NCI-H460 (cell line): ENCODE measurements at regions not wholly inside any gene's neighbourhood (a gene's known extent, or its start where the extent isn't known, plus 50 kb on each side); places are given as distances from the start of the nearest gene placed in this dataset.

Experiments used
- DNase-seq: peaks from one replicate; pipeline ENCODE4 v3.0.0-alpha.2; 2016; ENCODE audit warnings: low read depth; ENCODE audit errors: extremely low read depth

DNA sequence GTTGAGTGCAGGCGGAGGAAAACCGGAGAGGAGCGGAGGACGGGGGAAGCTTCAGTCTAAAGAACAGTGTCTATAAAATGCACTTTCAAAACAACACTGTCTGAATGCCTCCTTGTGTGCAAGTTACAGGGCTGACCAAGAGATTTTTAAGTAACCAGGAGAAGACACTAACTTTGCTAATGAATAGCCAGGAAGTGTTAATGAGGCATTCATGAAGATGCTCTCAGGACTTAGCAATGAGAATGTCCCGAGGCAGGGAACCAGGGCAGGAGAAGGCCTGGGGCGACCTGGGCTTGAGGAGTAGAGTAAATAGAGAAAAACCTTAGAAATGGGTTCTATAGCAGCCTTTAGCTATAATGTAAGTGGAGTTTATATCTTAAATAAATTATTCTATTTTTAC, 312.1 kb downstream of the SKIDA1 start:
- DNase-seq, result no peak

DNA sequence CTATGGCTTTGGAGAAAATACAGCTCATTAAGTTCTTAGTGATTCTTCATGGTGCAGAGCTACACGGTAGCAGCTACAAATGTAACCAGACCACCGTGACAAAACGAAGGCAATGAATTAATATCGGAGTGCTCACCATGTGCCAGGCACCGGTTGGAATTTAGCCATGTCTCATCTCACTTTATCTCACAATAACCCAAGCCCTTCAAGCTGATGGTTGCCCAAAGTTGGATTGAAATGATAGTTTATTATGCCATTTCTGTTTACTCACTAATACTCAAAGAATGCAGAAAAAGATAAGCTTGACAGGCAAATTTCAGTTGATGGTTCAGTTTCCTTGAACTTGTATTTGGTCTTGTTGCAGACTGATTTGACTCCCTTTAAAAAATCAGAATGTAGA, 312.6 kb downstream of the SKIDA1 start:
- no peak for DNase-seq

DNA sequence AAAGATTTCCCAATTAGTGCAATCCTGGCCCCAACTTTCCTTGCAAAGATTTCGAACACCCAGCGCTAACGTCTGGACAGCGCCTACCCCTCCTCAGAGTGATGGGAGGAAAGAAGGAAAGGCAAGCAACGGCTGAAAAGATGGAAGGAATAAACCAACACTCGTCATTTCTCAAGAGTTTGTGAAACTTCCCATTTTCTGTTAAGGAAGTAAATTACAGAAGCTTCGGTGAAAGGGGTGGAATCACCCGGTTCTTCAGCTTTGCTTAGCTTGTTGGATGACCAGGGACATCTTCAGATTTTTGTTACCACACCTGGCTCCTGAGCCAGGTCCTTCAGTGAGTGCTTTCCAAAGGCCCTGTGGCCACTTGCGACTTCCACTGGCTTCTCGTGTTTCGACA, 313.1 kb downstream of the SKIDA1 start:
- no peak for DNase-seq

DNA sequence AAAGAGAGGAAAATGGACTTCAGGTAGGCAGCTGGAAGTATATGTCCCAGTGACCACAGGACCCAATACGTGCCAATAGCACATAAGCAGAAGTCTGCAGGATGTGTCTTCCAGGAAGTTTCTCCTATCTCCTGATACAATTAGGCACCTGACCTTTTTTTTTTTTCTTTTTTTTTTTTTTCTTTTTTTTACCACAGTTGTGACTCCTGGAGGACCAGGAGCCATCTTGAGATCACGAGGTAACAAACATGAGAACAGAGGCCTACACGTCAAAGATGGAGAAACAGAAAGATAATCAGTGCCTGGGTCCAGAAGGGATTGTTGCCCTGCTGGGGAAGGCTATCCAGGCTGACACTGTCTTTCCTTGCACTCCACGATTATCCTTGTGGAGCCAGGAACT, 312.4 kb upstream of the NEBL start:
- DNase-seq, result no peak

DNA sequence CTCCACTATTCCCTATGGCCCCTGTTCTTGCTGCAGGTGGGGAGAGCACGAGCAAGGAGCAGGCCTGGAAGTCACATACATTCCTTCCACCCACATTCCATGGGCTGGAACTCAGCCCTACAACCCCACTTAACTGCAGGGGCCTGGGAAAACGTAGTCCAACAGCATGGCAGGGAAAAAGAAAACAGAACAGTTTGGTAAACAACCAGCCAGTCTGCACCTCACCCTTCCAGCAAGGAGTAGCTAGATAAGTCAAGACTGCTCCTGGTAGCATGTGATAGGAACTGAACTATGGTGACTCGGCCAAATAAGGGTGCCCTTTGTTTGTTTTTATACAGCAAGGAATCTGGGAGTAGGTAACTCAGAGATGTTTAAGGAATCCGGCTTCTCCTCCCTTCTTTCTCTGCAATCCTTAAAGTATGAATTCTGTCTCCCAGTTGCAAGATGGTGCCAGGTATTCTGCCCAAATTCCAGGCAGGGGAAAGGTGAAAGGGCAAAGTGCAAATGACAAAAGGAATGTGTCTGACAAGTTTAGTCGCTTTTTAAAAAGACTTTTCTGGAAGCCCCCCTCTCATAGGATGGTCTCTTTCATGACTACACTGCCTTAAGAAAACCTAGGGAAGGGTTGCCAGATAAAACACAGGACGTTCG, 311.7 kb upstream of the NEBL start:
- DNase-seq, result no peak

DNA sequence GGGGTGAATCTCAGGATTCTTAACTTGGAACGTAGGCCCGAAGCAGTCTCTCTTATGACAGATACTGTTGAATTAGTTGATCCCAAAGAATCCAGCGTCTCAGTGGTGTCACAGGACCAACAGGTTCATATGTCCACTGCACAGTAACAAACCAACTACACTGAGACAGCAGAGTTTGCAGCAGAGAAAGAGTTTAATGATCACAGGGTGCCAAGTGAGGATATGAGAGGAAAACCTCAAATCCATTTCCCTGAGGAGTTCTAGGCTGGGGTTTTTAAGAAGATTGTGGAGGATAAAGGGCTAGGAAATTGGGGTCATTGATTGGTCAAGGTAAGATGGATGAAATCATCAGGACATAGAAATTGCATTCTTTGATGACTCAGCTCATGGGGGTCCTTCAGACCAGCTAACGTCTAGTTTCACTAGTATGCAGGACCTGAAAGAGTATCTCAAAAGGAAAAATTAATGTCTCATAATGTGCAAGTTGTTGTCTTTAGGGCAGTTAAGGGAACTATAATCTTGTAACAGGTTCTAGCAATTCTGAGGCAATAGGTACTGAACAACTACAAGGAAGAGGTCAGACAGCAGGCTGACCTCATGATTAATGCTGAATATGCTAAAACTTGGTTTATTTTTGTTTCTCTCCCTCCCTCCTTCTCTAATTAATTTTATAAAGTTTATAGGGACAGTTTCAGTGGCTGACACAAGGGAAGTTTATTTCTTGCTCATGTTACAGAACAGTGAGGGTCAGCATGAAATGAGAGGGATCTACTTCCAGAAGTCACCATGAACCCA, 310.9 kb upstream of the NEBL start:
- no peak for DNase-seq

DNA sequence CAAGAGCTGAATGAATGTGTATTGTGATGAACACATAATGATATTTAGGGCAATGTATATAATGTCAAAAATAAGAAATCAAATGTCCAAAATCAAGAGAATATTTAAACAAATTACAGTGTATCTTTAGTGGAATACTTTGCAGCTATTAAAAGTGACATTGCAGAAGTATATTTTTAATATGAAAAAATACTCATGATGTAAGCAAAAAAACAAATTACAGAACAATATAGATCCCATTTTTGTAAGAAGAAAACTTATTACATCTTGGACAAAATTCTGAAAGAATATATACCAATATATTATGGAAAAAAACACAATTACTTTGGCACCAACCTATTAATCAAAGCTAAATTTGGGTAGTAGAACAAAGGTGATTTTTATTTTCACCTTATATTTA, 308.2 kb upstream of the NEBL start:
- DNase-seq, result no peak

DNA sequence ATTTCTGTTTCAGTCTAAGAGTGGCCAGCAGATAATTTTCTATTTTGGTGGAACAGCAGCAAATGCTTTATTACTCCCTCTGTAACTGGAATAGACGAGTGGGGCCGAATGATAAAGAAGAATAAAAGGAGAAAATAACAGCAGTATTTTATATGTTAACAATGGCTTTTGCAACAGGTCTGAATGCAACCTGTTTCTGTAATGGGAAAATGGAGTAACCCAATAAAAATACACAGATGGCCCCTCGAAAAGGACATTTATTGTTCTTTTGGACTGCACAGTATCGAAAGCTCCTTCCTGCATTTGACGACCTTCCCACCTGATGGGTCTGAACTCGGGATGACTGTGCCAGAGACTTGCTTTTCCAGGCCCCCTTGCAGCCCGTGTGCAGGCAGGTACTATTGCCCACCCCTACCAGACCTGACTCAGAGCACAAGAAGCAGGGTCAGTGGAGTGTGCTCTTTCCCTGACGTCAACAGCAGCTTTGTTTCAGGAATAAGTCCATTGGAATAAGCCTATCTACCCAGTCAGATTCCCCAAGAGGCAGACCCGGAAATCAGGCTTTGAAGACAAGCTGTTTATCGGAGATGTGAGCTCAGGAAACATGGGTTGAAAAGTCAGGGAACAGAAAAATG, 306.5 kb upstream of the NEBL start:
- DNase-seq, result no peak

DNA sequence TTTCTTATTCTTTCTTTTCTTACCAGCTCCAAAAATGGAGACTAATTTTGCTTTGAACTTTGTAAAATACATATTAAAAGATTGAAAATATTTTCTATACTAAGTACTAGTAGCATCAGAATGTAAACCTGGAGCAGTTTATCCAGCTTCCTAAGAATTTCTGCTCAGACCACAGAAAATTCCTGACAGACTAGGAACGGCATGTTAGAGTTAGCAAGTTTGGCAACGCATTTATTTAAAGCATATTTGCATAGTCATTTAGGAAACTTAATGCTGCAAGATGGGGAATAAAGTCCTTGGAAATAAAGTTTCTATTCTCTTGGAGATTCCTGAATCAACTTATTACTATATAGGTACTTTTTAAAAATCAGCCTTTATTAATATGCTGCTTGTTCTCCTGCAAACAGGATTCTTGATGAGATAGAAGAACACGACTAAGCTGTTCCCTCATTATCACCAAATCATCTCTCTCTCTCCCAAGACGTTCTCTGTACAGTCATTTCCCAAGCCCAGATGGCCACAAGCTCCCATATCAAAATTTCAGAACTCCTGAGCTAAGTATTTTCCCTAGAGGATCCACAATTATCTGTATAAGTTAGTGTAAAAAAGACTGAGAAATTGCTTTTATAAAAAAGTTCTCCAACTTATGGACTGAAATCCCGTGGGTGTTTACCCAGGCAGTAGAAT, 305.8 kb upstream of the NEBL start:
- DNase-seq, result no peak

DNA sequence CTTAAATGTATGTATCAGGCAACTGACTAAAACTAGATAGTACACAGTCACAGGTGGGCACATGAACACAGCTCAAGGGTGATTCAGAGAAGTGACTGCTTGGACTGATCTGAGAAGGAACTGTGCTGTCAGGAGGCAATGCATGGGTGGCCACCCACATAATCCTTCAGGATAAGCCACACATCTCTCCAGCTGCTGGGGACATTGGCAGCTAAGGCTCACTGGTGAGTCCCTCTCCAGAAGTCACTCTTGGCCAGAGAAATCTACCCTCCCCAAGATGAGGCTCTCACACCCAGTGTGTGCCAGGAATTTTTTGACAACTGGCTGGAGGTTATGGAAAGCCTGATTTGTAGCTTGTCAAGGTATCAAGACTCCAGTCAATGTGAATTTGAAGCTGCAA, 302.4 kb upstream of the NEBL start:
- DNase-seq, result no peak

DNA sequence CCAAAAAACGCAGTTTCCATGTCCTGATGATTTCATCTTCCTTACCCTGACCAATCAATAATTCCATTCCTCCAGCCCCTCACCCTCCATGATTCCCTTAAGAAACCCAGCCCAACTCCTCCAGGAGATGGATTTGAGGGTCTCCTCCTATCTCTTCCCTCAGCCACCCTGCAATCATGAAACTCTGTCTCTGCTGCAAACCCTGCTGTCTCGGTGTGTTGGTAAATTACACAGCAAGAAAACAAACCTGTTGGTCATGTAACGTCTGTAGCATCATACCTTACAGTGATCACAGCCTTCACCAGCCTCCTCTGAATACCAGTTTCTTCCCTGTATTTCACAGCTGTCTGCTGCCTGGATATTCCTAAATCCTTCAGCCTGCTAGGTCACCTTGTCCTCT, 300.7 kb upstream of the NEBL start:
- DNase-seq, result no peak

DNA sequence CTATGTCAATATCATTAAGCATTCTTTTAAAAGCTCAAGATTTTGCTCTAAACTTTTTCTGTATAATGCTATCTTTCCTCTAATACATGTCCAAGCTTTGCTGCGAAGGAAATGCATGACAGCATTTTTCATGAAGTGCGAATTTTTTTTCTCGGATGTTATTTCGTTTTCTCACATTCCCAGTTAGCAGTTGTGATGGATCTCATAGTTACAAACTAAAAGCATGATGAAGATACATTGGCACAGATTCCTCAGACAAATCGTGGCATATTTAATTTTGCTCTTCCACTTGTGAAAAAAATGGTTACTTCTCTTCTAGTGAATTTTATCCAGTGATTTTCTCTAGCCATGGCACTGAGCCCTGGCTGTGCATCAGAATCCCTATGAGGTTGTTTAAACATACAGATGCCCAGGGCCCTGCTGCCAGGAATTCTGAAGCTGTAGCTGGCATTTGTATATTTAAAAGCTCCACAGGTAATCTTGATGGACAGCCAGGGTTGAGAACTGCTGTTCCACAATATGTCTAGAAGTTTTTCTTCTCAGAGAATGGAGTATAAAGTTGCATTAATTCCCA, 299.8 kb upstream of the NEBL start:
- no peak for DNase-seq

DNA sequence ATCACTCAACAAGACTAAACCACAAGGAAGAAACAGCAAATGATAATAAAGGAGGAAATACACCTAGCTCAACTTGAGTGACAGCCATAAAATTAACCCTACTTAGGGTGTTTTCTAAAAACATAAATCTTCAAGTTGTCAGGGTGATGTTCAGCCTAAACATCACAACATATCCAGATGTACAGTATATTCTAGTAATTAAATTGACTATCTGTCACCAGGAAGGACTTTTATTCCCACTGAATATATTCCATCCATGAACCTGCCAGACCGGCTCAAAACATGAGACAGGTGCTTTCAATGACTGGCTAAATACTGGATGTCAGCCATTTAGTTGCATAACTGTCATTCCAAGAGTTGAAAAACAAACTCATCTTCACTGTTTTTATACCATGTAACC, 298.1 kb upstream of the NEBL start:
- no peak for DNase-seq

DNA sequence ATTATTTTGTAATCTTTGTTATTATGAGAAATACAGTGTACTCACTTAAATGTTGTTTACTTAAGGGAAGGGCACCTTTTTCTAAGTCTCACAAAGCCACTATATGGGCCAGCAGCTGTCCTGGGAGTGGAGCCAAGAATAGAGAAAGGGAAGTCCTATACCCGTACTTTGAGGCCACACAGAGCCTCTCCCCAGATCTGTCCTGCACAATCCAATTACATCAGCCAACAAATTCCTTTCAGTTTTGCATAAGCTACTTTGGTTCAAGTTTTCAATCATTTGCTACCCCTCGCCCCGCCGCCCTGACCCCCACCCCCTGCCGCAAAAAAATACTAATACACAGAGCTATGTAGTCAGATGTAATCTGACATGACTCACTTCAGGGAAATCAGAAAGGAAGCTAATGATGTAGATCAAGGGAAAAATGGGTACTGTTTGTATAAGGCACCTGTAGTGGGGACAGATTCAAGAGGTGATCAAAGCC, 297.4 kb upstream of the NEBL start:
- DNase-seq, result no peak

DNA sequence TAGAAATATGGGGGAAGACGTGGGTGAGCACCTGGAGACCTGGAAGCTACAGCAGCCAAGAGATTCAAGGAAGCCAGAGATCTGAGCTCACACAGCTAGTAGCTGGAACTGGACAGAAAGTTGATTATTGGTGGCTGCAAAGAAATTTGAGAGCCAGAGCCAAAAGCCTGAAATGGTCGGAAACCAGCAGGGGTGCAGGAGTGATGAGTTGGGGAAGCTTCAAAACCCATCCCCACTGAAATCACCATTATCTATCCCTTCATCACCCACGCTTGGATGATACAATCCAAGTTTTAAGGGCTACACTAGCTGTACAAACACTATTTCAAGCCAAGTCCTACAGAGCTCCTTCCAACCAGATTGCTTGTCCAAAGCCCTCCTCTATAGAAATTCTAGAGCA, 296.1 kb upstream of the NEBL start:
- no peak for DNase-seq

DNA sequence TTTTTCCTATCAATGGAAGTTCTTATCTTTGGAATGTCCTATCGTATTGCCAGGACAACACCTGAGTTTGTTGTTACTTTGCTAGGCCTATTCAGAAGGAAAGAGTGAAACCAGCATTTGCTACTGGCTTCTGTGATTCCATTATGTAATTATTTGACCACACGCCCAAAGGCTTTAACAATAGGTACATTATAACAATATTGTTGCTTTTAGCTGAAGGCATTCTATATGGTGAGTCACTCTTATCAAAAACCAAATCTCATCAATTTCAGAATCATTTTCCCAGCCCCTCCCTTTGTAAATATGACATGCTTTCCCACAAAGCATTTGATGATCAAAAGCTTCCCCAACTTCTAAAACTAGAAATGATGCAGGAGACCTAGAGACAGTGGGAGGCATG, 294.4 kb upstream of the NEBL start:
- DNase-seq, result no peak

DNA sequence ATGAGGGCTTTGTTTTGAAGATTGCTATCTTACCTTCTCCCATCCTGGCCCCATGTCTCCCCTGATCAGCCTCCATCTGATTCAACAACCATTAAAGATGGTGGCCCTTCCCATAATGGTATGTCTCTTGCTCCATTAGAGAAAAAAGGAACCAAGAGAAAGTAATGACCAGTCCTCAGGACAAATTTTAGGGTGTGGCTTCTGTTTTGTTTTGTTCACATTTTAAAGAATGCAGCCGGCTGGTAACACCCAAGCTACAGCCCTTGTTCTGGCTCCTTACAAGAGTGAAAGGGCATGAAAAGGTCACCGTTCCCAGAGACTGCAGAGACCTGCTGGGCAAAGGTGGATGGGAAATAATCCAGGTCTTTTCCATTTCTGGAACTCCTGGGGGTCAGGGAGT, 287.9 kb upstream of the NEBL start:
- DNase-seq, result no peak

DNA sequence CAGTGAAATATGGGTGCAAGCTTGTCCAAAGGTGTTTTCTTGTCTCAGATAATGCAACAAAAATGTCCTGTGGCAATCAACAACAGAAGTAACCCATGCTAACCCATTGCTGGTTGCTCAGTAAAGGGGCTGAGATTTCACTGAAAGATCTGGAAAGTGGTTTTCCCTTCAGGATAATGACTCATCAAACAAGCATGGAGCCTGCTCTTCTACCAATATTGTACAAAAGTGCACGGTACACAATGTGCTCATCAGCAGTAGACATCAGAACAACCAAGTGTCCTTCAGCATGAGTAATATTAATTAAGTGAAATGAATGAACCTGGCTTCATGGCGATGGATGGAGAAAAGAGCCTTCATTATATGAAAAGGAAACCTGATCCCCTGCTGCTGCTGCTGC, 287.1 kb upstream of the NEBL start:
- DNase-seq, result no peak

DNA sequence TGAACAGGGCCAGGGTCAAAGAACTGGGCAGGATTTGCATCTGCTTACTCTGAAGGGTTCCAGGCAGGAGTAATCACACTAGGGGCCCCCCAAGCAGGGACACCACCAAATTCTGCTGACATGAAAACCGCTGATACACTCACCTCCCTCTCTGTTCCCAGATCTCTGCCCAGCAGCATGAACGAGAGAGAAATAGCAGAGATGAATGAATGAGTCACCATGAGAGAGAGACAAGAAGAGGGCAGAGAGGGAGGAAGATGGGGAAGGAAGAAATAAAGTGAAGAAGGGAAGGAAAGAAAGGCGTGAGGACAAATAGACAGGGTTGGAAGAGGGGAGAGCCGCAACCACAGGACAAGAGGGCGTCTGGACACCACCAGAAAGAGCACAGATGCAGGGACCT, 285.9 kb upstream of the NEBL start:
- DNase-seq, result no peak

DNA sequence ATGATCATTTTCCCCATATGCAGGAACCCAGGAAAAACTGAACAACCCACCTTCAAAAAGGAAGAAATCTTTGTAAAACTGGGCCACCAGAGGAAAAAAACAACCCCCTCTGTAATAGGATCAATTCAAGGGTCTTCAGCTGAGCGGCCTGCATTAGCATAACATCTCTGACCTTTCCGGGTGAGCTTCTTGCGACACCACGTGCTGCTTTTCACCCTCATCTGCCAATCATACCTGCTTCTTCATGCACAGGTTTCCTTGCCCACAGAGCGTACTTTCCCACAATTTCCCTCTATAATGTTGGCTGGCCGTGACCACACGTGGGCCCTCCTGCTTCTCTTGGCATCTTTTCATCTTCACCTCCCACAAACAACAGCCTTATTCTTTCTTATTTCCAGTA, 284.3 kb upstream of the NEBL start:
- DNase-seq, result no peak

DNA sequence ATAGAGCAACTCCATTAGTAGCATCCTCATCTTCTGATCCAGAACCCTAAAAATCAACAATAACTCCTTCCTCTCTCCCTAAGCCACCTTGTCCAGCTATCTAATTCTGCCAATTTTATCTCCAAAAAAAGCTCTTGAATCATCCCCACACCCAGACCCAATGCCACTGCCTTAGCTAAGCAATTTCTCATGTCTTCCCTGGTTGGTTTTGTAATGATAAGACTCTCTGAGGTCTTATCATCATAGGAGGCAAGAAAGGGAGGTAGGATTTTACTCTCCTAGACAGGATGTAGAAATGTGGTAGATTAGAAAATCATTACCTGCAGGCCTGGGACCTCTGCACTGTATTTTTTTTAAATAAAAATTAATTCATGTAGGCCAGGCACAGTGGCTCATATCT, 283.5 kb upstream of the NEBL start:
- DNase-seq, result no peak
